Thoracic aorta (tissue), 2 donors: ENCODE measurements at regions not wholly inside any gene's neighbourhood (a gene's known extent, or its start where the extent isn't known, plus 50 kb on each side); places are given as distances from the start of the nearest gene placed in this dataset.

Experiments used
- ATAC-seq: fragments of 150-250 bp; one replicate; pipeline ENCODE4 v1.8.0; 2017; ENCODE audit warnings: low read depth; ENCODE audit not compliant: insufficient number of reproducible peaks, low FRiP score
- DNase-seq: peaks from one replicate; pipeline ENCODE4 v3.0.0-alpha.2; 2020; ENCODE audit warnings: low spot score
- H3K27ac ChIP-seq, 2 donors: fragments of 200-600 bp; sonication (generic); 1 replicate in 1 of 2; 2 replicates in 1 of 2; pipeline ENCODE4 v1.5.1; 2016; ENCODE audit warnings: mild to moderate bottlenecking in 2 of 2, moderate library complexity in 2 of 2
- H3K27me3 ChIP-seq: fragments of 200-600 bp; sonication (generic); replicated peaks from 2 replicates; pipeline ENCODE4 v1.6.0; 2016; ENCODE audit warnings: mild to moderate bottlenecking; ENCODE audit not compliant: insufficient read depth
- H3K36me3 ChIP-seq: fragments of 200-600 bp; sonication (generic); one replicate; pipeline ENCODE4 v1.5.1; 2016
- H3K4me1 ChIP-seq, 2 donors: fragments of 200-600 bp; sonication (generic); 1 replicate in 1 of 2; 2 replicates in 1 of 2; pipeline versions ENCODE4 v1.5.1 to v1.6.0; 2016; ENCODE audit warnings: low read depth in 2 of 2, mild to moderate bottlenecking in 1 of 2; ENCODE audit not compliant: control insufficient read depth in 1 of 2
- H3K4me3 ChIP-seq: fragments of 200-600 bp; sonication (generic); 2 replicates; pipeline ENCODE4 v1.5.1; 2016; ENCODE audit warnings: mild to moderate bottlenecking
- H3K9me3 ChIP-seq: fragments of 200-600 bp; sonication (generic); 2 replicates; pipeline ENCODE4 v1.5.1; 2016
- TF ChIP-seq, protein P1 (sequence below): fragments of 200-600 bp; sonication (generic); IDR thresholded peaks from one replicate; pipeline ENCODE4 v1.5.1; 2019; ENCODE audit warnings: antibody characterized with exemption

DNA sequence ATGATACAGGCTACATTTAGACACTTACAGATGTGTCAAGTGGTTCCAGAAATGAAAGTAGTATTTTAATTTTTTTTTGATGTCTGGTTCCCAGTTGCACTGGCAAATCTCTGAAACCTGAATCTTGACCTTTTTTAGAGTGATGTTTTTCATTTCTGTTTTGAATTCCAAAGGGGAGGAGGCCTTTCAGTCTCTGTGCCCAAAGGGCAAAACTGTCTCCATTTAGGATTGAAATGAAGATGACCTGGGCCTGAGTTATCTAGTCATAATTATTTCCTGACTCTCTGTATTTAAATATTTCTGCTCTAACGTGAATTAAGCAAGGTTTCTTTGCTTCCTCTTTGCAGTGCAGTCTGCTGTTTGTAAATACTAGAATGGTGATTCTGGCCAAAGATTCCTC lies 252.9 kb upstream of the ZFP64 start:
- DNase-seq, result no peak
- ATAC-seq, result no peak
- Histone ChIP-seq H3K36me3 (no peaks in the 10 kb centered on the region), H3K4me1 (no peaks in the 10 kb centered on the region), H3K4me3 (no peak overlapping the region), H3K27ac (no peak overlapping the region), H3K27me3 (no peaks in the 10 kb centered on the region), H3K9me3 (no peaks in the 10 kb centered on the region)
- TF ChIP-seq, protein P1, sequence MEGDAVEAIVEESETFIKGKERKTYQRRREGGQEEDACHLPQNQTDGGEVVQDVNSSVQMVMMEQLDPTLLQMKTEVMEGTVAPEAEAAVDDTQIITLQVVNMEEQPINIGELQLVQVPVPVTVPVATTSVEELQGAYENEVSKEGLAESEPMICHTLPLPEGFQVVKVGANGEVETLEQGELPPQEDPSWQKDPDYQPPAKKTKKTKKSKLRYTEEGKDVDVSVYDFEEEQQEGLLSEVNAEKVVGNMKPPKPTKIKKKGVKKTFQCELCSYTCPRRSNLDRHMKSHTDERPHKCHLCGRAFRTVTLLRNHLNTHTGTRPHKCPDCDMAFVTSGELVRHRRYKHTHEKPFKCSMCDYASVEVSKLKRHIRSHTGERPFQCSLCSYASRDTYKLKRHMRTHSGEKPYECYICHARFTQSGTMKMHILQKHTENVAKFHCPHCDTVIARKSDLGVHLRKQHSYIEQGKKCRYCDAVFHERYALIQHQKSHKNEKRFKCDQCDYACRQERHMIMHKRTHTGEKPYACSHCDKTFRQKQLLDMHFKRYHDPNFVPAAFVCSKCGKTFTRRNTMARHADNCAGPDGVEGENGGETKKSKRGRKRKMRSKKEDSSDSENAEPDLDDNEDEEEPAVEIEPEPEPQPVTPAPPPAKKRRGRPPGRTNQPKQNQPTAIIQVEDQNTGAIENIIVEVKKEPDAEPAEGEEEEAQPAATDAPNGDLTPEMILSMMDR, result no peak

DNA sequence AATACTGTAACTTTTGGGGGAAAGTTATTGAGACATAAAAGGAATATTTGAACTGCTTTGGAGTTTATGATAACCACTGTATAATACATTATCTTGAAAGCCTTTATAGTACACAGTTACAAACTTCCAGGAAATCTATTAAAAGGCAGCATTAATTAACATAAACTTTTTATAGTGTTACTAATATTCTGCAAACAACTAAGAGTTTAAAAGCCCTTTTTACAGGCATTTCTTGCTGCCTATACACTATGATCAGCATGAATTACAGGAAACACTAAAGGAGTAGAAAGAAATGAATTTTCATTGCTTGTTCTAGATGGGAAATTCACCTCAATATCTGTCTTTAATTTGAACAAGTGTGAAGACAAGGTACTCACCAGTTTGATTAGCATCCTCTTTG lies 252.3 kb upstream of the ZFP64 start:
- no peaks in the 10 kb centered on the region for H3K9me3 ChIP-seq

DNA sequence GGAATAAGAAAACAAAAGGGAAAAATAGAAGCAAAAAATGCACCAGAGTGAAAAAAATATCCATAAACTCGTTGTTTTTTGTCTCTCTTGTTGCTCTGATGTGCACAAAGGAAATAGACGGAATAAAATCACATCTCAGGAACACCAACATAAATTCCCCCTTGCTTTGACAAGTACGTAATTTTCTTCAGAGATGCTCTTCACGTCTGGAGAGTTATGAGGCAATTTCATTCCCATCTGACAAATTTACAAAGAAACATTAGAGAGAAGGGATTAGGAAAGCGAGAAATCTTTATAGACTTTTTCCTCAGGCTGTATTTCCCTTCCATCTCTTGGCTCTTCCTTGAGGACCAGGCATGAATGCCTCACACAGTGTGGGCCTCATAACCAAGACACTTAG lies 250.1 kb upstream of the ZFP64 start:
- H3K4me1 ChIP-seq, result no peaks in the 10 kb centered on the region
- H3K27me3 ChIP-seq, result no peaks in the 10 kb centered on the region
- H3K9me3 ChIP-seq, result no peaks in the 10 kb centered on the region
- DNase-seq (no peak), ATAC-seq (no peak)
- TF ChIP-seq, protein P1, result no peak
- H3K27ac ChIP-seq, result no peak overlapping the region
- no peaks in the 10 kb centered on the region for H3K36me3 ChIP-seq
- H3K4me3 ChIP-seq, result no peak overlapping the region

More for the DNA sequence above, 252.3 kb upstream of the ZFP64 start:
- H3K27ac ChIP-seq, result no peak overlapping the region
- H3K4me1 ChIP-seq, result no peaks in the 10 kb centered on the region
- DNase-seq (no peak), ATAC-seq (no peak)
- no peaks in the 10 kb centered on the region for H3K27me3 ChIP-seq
- TF ChIP-seq, protein P1, result no peak
- no peak overlapping the region for H3K4me3 ChIP-seq
- H3K36me3 ChIP-seq, result no peaks in the 10 kb centered on the region

DNA sequence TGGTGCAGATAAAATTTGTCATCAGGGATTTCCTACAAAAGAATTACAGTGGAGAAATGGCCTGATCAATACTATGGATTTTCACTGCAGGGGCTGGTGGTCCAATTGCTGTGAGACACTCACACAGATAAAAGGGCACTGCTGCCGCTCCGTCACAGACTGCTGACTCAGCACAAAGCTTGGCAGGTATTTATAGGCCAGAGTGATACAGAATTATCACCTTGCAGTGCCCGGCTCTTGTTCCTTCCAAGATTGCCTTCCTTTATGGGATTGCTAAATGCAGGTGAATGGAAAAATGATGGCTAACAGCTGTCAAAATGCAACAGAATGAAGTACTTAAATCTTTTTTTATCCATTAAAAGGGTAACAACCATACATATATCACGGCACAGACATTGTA lies 247.8 kb upstream of the ZFP64 start:
- Histone ChIP-seq H3K4me1 (no peaks in the 10 kb centered on the region), H3K27ac (no peak overlapping the region), H3K4me3 (no peak overlapping the region), H3K27me3 (no peaks in the 10 kb centered on the region), H3K36me3 (no peaks in the 10 kb centered on the region), H3K9me3 (no peaks in the 10 kb centered on the region)
- ATAC-seq (no peak), DNase-seq (no peak)
- TF ChIP-seq, protein P1, result no peak

DNA sequence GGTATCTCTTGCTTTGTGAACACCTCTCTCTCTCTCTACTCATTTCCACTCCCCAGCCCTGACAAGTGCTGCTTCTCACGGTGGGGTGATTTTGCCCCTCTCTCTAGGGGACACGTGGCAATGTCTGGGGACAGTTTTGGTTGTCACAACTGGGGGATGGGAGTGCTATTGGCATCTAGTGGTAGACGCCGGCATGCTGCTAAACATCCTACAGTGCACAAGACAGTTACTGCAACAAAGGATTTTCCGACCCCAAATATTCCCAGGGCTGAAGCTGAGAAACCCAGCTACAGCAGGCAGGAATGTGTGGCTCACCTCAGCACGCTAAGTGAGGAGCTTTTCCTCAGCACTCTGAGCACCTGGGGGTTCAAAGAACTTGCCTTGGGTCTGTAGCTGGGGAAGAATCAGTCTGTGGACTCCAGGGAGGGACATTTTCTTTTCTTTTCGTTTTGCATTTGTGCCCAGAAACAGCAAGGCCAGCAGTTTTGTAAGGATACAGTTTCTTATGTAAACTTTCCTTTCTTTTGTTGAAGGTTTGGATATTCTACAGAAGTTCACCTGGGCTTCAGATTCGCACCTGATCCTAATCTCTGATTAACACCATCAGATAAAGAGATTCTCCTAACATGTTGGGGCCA lies 246.9 kb upstream of the ZFP64 start:
- no peaks in the 10 kb centered on the region for H3K9me3 ChIP-seq
- H3K27me3 ChIP-seq, result no peaks in the 10 kb centered on the region
- H3K36me3 ChIP-seq, result no peaks in the 10 kb centered on the region
- H3K4me3 ChIP-seq, result no peak overlapping the region
- ATAC-seq, result no peak
- DNase-seq, result no peak
- TF ChIP-seq, protein P1, result no peak
- H3K27ac ChIP-seq, result no peak overlapping the region
- H3K4me1 ChIP-seq, result no peaks in the 10 kb centered on the region
